Sigmoid colon (tissue), 6 donors: ENCODE measurements at regions not wholly inside any gene's neighbourhood (a gene's known extent, or its start where the extent isn't known, plus 50 kb on each side); places are given as distances from the start of the nearest gene placed in this dataset.

Experiments used
- DNase-seq: peaks from one replicate; pipeline ENCODE4 v3.0.0-alpha.2; 2019
- H3K27ac ChIP-seq, 4 donors: fragments of 200-600 bp; sonication (generic); one replicate each; pipeline ENCODE4 v1.5.1; 2016 to 2019; ENCODE audit warnings: mild to moderate bottlenecking in 1 of 4
- H3K27me3 ChIP-seq, 3 donors: fragments of 200-600 bp; sonication (generic); one replicate each; pipeline ENCODE4 v1.5.1; 2019; ENCODE audit warnings: mild to moderate bottlenecking in 1 of 3
- H3K36me3 ChIP-seq, 4 donors: fragments of 200-600 bp; sonication (generic); one replicate each; pipeline ENCODE4 v1.5.1; 2016 to 2019
- H3K4me1 ChIP-seq, 4 donors: fragments of 200-600 bp; sonication (generic); one replicate each; pipeline ENCODE4 v1.5.1; 2017 to 2019
- H3K4me3 ChIP-seq, 4 donors: fragments of 200-600 bp; sonication (generic); one replicate each; pipeline ENCODE4 v1.5.1; 2017 to 2019; ENCODE audit warnings: mild to moderate bottlenecking in 2 of 4, moderate library complexity in 1 of 4
- H3K9me3 ChIP-seq, 4 donors: fragments of 200-600 bp in 3 of 4; sonication (generic) in 3 of 4; one replicate each; pipeline versions ENCODE4 v1.5.1 to v1.6.1; 2013 to 2019
- EP300 ChIP-seq, 4 donors: sonication (generic); formaldehyde crosslinking; IDR thresholded peaks; one replicate each; pipeline ENCODE4 v1.6.1; 2017; ENCODE audit warnings: antibody characterized with exemption in 4 of 4
- POLR2A ChIP-seq, 2 donors: fragments of 450-650 bp; IDR thresholded peaks; one replicate each; pipeline ENCODE4 v1.6.1; 2016; ENCODE audit warnings: antibody characterized with exemption in 2 of 2, mild to moderate bottlenecking in 2 of 2, moderate library complexity in 2 of 2
- POLR2AphosphoS5 ChIP-seq, 4 donors: sonication (generic); formaldehyde crosslinking; IDR thresholded peaks; one replicate each; pipeline ENCODE4 v1.6.1; 2017; ENCODE audit warnings: antibody characterized with exemption in 4 of 4
- WGBS, 2 donors: extraction: QIAGEN DNeasy Blood & Tissue Kit; methylation state at CpG; one replicate each; pipeline ENCODE4 v1.1.7; 2013; 5-methylcytosine and 5-hydroxymethylcytosine counted together
- intact Hi-C: fragments of 100-400 bp; cut with DNase I; formaldehyde crosslinking; loops from one replicate; pipeline ENCODE4 v1.15.1; 2023
- TF ChIP-seq, protein P1 (sequence below), 4 experiments: fragments of 450-650 bp in 3 of 4; fragments of 200-600 bp in 1 of 4; IDR thresholded peaks; one replicate each; pipeline ENCODE4 v1.5.1; 2016 to 2019; ENCODE audit warnings: antibody characterized with exemption in 4 of 4, mild to moderate bottlenecking in 3 of 4, moderate library complexity in 2 of 4
- donor health status: healthy with polysubstance abuse.
- donor health status: healthy.

DNA sequence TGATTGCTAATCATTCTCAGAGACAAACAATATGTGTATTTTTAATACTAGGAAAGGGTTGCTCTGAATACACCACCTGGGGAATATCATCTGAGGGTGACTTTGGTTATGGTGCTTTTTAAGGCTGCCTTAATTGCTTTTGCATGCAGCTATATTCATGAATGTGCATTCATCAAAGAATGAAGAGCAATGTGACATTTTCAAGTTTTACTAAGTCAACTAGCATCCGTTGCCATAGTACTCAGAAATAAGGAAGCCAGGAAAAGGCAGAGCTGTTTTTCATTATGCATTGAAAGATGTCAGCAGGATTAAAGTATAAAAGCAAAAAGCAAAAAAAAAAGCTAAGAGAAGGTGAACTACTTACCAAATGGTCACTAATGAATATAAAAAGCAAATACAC is 67.4 kb upstream of the PCDH18 start:
- Histone ChIP-seq H3K27me3 (no peaks in the 10 kb centered on the region), H3K9me3 (no peaks in the 10 kb centered on the region), H3K4me1 (peaks cover 0 to 28% (median 5%) of the 10 kb centered on the region in 4 donors), H3K4me3 (no peak overlapping the region), H3K27ac (no peak overlapping the region), H3K36me3 (no peaks in the 10 kb centered on the region)
- 71 to 72% methylated on average over 1 of the region's 1 CpG for WGBS, 2 donors
- TF ChIP-seq POLR2AphosphoS5 (IDR thresholded peaks at IDR 0.05) (no peak), POLR2A (IDR thresholded peaks at IDR 0.05) (no peak), EP300 (IDR thresholded peaks at IDR 0.05) (no peak)
- TF ChIP-seq, protein P1, sequence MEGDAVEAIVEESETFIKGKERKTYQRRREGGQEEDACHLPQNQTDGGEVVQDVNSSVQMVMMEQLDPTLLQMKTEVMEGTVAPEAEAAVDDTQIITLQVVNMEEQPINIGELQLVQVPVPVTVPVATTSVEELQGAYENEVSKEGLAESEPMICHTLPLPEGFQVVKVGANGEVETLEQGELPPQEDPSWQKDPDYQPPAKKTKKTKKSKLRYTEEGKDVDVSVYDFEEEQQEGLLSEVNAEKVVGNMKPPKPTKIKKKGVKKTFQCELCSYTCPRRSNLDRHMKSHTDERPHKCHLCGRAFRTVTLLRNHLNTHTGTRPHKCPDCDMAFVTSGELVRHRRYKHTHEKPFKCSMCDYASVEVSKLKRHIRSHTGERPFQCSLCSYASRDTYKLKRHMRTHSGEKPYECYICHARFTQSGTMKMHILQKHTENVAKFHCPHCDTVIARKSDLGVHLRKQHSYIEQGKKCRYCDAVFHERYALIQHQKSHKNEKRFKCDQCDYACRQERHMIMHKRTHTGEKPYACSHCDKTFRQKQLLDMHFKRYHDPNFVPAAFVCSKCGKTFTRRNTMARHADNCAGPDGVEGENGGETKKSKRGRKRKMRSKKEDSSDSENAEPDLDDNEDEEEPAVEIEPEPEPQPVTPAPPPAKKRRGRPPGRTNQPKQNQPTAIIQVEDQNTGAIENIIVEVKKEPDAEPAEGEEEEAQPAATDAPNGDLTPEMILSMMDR (IDR thresholded peaks at IDR 0.05), result no peak
- no peak for DNase-seq
- intact Hi-C loops, result no loop called here

DNA sequence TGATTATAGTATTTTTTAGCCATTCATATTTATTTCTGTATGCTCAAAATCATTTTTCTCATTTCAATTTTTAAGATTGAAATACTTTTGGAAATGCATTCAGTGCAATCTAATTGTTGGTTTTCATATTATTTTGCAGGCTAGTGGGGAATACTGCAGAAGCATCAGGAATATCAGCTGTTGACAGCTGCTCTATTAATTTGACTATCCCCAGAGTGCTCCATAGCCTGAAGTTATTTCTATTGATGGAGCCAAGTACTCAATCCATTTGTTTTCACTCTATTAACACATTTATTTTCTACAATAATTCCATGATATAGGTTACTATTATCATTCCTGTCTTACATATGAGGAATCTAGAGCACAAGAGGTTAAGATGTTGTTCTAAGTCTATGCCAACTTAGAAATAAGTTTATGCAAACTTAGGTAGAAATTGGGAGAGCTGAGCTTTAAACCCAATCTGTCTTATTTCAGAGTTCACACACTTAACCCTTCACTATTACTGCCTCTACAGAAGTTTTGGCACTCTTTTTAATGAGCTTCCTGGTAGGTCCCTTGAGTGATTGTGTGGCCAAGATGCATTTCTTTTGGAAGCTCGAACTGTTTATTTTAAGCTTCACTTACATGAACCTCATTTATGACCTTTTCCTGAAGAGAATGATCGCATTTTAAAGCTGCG is 65.6 kb upstream of the PCDH18 start:
- no peaks in the 10 kb centered on the region for H3K27me3 ChIP-seq
- no peak overlapping the region for H3K4me3 ChIP-seq
- H3K36me3 ChIP-seq, result no peaks in the 10 kb centered on the region
- TF ChIP-seq, protein P1 (IDR thresholded peaks at IDR 0.05), result no peak
- TF ChIP-seq POLR2AphosphoS5 (IDR thresholded peaks at IDR 0.05) (no peak), EP300 (IDR thresholded peaks at IDR 0.05) (no peak), POLR2A (IDR thresholded peaks at IDR 0.05) (no peak)
- DNase-seq, result no peak
- no peak overlapping the region for H3K27ac ChIP-seq
- intact Hi-C loops, result no loop called here
- no peaks in the 10 kb centered on the region for H3K9me3 ChIP-seq
- 53 to 54% methylated on average over 3 of the region's 3 CpGs for WGBS, 2 donors
- H3K4me1 ChIP-seq, result peaks cover 0 to 25% (median 5%) of the 10 kb centered on the region in 4 donors

DNA sequence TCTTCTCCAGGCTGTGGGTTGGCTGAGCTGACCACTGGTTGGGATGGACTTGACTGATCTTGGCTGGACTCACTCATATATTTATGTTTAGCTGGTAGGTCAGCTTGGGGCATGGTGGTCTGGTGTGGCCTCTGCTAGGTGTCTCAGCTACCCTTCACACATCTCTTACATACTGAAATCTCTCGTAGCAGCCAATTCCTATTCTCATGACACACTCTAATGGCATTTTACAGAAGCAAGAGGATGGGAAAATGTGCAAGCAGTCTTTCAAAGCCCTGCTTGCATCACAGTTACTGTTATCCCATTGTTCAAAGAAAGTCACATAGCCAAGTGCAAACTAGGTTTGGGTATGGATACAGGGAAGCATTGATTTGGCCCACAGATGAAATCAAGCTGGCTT is 55.5 kb upstream of the PCDH18 start:
- Histone ChIP-seq H3K27me3 (no peaks in the 10 kb centered on the region), H3K9me3 (no peaks in the 10 kb centered on the region), H3K4me3 (no peak overlapping the region), H3K36me3 (no peaks in the 10 kb centered on the region), H3K27ac (no peak overlapping the region), H3K4me1 (no peaks in the 10 kb centered on the region)
- no peak for TF ChIP-seq POLR2A (IDR thresholded peaks at IDR 0.05)
- no peak for TF ChIP-seq EP300 (IDR thresholded peaks at IDR 0.05)
- TF ChIP-seq, protein P1 (IDR thresholded peaks at IDR 0.05), result no peak
- TF ChIP-seq POLR2AphosphoS5 (IDR thresholded peaks at IDR 0.05), result no peak
- intact Hi-C loops, result no loop called here
- 58 to 75% methylated on average over 1 of the region's 1 CpG for WGBS, 2 donors
- DNase-seq, result no peak

DNA sequence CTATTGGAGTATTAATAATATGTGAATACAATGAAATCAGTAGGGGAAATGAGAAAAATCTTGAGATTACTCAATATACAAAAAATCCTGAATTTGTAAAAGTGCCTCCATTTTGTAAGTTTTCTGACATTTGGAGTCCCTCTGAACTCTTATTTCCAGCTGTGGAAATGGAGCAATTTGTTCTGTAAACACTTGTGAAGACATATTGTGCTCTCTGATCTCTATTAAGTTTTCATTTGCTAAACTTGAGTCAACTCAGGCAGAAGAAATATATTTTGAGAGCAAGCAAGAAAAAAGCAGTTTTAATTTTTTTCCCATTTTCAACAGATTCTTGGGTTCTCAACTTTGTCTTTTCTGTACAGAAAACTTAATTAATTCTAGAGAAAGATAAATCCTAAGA is 51.4 kb upstream of the PCDH18 start:
- Histone ChIP-seq H3K27ac (peak overlapping the region in 1 of 4 donors; percentile 24), H3K27me3 (no peaks in the 10 kb centered on the region), H3K4me1 (no peaks in the 10 kb centered on the region), H3K9me3 (no peaks in the 10 kb centered on the region), H3K36me3 (no peaks in the 10 kb centered on the region), H3K4me3 (no peak overlapping the region)
- intact Hi-C loops, result no loop called here
- TF ChIP-seq POLR2AphosphoS5 (IDR thresholded peaks at IDR 0.05) (peak in 2 of 4 donors; percentile 21 to 31), EP300 (IDR thresholded peaks at IDR 0.05) (no peak)
- DNase-seq, result no peak
